ENCODE measurements at regions not wholly inside any gene's neighbourhood (a gene's known extent, or its start where the extent isn't known, plus 50 kb on each side); places are given as distances from the start of the nearest gene placed in this dataset.

GRCh38 chr3:56862352-56863062 lies 60.8 kb upstream of the ARHGEF3 start:
- DNase-seq = peak in 1 of 2 donors; percentile 15

- DNase-seq = no peak
These were observed 59.8 kb upstream of the ARHGEF3 start for GRCh38 chr3:56861511-56861910.

- DNase-seq = no peak
These were observed 59.2 kb upstream of the ARHGEF3 start for GRCh38 chr3:56860939-56861338.

GRCh38 chr3:56860351-56860750 lies 58.6 kb upstream of the ARHGEF3 start:
- DNase-seq = no peak

GRCh38 chr3:56858331-56858730 lies 56.6 kb upstream of the ARHGEF3 start:
- DNase-seq = no peak

- DNase-seq = no peak
These were observed 55.4 kb upstream of the ARHGEF3 start for GRCh38 chr3:56857178-56857577.

- DNase-seq = no peak
These were observed 55.0 kb upstream of the ARHGEF3 start for GRCh38 chr3:56856752-56857151.

GRCh38 chr3:56855856-56856512 lies 54.2 kb upstream of the ARHGEF3 start:
- peak; percentile 24 to 27 for DNase-seq

GRCh38 chr3:56854856-56855611 lies 53.3 kb upstream of the ARHGEF3 start:
- DNase-seq = no peak

GRCh38 chr3:56851966-56852884 lies 50.5 kb upstream of the ARHGEF3 start:
- DNase-seq = no peak

All from inflammatory macrophage treated with lipopolysaccharide for 1 hour (primary cell).